ENCODE measurements at regions not wholly inside any gene's neighbourhood (a gene's known extent, or its start where the extent isn't known, plus 50 kb on each side); places are given as distances from the start of the nearest gene placed in this dataset.

- no peak for DNase-seq
Measured at GRCh38 chr3:124246949-124247348, 255.0 kb upstream of the ROPN1 start.

DNA sequence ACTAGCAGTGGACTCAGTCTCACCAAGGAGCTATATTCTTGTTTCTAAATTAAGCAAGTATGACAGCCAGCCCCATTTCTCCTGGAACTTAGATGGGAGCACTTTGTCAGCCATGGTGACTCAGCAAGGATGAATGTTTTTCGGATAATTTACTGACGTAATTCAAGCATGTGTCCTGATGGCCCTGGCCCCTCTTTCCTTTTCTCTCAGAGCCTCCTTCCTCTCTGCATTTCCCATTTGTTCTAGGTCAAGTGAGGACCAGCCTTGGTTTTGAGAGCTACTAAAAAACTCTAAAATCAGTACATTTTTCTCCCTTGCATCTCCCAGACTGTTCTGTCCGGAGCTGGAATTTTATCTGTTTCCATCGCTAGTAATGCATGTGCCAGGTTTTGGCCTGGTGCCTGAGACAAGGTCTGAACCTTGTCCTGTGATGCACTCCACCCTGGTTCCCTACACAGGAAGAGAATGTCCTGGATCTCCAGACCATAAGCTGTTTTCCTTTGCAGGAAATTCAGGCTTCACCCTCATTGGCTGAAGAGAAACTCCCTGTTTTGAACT lies 256.6 kb upstream of the ROPN1 start:
- no peak for DNase-seq

GRCh38 chr3:124249038-124249437 lies 257.1 kb upstream of the ROPN1 start:
- no peak for DNase-seq

- DNase-seq = peak; percentile 17
Measured at GRCh38 chr3:124250053-124250452, 258.1 kb upstream of the ROPN1 start.

GRCh38 chr3:124256156-124256555 lies 264.2 kb upstream of the ROPN1 start:
- DNase-seq = no peak

DNA sequence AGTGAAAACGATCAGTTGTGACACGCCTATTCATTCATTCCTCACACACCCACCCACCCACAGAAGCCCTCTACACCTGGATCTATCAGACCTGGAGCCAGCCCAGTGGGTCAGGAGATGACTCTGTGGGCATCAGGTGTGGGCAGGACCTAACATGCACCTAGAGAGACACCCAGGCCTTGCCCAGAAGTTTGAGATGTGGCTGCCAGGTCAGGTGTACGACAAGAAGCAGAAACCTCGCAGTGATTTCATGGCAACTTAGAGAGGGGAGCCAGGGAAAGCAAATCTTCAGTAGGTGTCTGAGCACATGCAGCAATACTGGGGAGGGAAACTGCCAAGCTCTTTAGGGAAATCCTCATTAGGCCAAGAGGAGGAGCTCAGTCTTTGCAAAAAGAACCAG lies 264.7 kb upstream of the ROPN1 start:
- no peak for DNase-seq

GRCh38 chr3:124257336-124257864 lies 265.5 kb upstream of the ROPN1 start:
- DNase-seq = no peak

GRCh38 chr3:124258057-124258500 lies 266.2 kb upstream of the ROPN1 start:
- no peak for DNase-seq

GRCh38 chr3:124260206-124260915 lies 268.4 kb upstream of the ROPN1 start:
- DNase-seq = no peak

GRCh38 chr3:124261306-124261705 lies 269.4 kb upstream of the ROPN1 start:
- no peak for DNase-seq

DNA sequence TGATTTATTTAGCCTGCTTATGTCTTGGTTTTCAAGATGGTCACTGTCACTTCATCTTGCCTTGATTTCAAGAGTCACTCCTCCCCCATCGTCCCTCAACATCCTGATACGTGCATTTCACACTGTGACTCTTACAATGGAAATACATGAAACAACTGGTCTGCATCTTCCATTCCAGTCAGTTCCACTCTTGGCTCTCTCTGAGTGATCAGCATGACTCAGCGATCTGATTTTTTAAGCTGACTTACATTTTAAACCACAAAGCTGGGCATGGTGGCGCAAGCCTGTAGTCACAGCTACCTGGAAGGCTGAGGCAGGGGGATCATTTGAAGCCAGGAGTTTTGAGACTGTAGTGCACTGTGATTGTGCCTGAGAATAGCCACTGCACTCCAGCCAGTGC lies 271.2 kb upstream of the ROPN1 start:
- no peak for DNase-seq

DNA sequence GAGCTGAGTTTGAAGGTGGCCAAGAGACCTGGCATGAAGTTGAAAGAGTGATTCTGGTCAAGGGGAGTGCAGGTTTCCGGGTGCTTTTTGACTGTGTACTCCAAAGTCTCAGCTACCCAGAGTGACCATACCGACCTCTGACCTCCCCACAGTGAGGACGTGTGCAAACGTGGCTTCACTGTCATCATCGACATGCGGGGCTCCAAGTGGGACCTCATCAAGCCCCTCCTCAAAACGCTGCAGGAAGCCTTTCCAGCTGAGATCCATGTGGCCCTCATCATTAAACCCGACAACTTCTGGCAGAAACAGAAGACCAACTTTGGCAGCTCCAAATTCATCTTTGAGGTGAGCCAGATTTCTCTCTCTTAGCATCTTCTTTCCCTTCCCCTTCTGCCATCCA lies 272.4 kb upstream of the ROPN1 start:
- DNase-seq = no peak

GRCh38 chr3:124266487-124266886 lies 274.6 kb upstream of the ROPN1 start:
- peak; percentile 76 for DNase-seq

DNA sequence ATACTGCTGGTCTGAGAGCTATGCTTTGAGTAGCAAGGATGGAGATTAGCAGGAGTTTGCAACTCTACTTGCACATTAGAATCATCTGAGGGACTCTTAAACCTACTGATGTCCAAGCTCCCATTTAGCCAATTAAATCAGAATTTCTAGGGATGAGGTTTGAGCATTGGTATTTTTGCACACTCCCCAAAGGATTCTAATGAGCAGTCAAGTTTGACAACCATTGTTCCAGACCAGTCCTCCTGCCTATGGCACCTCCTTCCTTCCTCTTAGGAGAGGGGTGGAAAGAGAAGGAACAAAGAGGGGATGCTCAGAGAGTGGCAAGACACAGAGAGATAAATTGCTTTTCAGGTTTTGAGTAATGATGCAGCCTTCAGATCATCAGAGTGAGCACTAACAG lies 275.5 kb upstream of the ROPN1 start:
- DNase-seq = no peak

DNA sequence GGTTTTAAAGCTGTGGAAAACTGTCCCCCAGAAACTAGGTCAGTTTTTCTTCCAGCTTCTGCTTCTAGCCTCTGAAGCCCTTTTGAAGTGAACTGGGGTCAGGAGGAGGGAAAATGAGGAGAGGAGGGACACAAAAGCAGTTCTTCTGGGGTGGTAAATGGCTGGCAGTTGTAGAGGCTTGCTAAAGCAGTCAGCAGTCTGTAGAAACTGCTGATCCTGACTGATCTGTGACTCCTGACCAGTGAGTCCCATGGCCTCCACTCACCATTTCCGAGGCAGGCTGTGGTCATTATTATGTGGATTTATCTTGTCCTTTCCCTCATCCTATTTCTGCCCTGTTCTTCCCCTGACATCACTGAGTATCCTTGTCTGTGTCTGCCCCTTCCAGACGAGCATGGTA lies 276.4 kb upstream of the ROPN1 start:
- no peak for DNase-seq

GRCh38 chr3:124269619-124270018 lies 277.7 kb upstream of the ROPN1 start:
- no peak for DNase-seq

- DNase-seq = no peak
Measured at GRCh38 chr3:124272605-124273151, 280.8 kb upstream of the ROPN1 start.

- DNase-seq = no peak
Measured at GRCh38 chr3:124273651-124274050, 281.7 kb upstream of the ROPN1 start.

GRCh38 chr3:124274051-124274450 lies 282.1 kb upstream of the ROPN1 start:
- no peak for DNase-seq

DNA sequence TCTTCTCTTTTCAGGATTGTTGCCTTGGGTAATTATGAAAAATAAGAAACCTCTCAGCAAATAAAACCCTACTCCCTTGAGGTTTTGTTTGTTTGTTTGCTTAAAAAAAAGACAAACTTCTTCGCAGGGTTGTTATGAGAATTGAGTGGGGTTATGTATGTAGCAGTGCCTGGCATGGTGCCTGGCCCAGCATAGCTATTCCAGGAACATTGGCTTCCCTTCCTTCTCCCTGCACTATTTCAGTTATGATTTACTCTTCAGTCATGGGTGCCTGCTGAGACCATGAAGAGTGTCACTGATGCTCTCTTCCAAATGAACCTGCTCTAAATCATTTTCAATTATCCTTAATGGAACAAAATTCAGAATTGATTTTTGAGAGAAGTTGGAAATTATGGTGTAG lies 283.5 kb upstream of the ROPN1 start:
- DNase-seq = no peak

DNA sequence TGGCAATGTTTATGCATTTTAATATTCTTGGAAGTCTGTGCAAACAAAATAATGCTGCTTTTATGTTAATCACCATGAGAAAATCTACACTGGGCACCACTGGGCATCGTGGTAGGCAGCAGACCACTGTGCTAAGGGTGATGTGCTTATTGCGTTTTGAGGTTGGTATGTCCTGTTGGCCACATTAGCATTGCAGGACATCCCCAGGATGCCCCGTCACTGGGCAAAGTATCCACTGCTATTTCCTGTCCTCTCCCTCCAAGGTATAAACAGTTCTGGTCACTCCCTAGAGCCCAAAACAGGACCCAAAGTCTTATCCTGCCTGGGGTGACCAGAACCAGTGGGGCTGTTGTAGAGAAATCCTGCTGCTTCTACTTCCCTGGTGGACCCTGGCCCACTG lies 284.2 kb upstream of the ROPN1 start:
- DNase-seq = no peak

DNA sequence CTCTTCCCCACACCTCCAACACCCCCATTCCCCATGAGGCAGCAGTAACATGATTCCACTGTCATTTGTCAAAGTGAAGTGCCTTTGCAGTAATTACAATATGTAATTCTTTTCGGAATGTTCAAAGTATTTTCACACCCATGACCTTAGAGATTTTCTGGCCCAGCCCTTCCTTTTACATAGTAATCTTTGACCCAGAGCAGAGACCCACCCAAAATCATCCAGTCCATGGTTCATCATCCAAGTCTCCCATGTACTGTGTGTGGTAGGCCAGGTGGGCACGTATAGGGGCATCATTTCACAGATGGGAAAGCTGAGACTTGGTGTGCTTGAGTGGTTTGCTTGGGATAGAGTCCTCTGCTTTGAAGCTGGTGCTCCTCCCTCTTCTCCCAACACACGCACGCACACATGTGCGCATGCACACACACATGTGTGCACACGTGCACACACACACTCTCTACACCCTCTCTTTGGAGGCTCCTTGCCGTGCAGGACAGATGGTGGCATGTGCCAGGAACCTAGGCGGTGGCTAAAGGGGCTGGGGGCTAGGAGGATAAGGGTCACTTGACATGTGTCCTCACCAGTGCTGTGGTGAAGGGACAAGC lies 284.7 kb upstream of the ROPN1 start:
- DNase-seq = no peak

GRCh38 chr3:124277144-124277890 lies 285.4 kb upstream of the ROPN1 start:
- no peak for DNase-seq
